OCI-LY1 (cell line): ENCODE measurements at regions not wholly inside any gene's neighbourhood (a gene's known extent, or its start where the extent isn't known, plus 50 kb on each side); places are given as distances from the start of the nearest gene placed in this dataset.

ENCODE experiments used
- H2AFZ ChIP-seq: fragments of 200-600 bp; sonication (generic), shearing (Covaris generic); 2 replicates; pipeline ENCODE4 v1.6.0; 2014; ENCODE audit warnings: antibody characterized with exemption, mild to moderate bottlenecking, low read length
- H3F3A ChIP-seq: fragments of 200-600 bp; sonication (generic), shearing (Covaris generic); 2 replicates; pipeline ENCODE4 v1.6.0; 2014; ENCODE audit warnings: mild to moderate bottlenecking, antibody characterized with exemption, low read length, moderate library complexity; ENCODE audit not compliant: insufficient read depth
- H3K27ac ChIP-seq: fragments of 200-600 bp; sonication (generic); 2 replicates; pipeline ENCODE4 v1.5.1; 2014; ENCODE audit warnings: low read length, mixed run types, mild to moderate bottlenecking, low read depth; ENCODE audit not compliant: poor library complexity, severe bottlenecking
- H3K27me3 ChIP-seq: fragments of 200-600 bp; sonication (generic); 2 replicates; pipeline ENCODE4 v1.6.0; 2014; ENCODE audit warnings: antibody characterized with exemption, mild to moderate bottlenecking, low read length, moderate library complexity; ENCODE audit not compliant: insufficient read depth
- H3K36me3 ChIP-seq: fragments of 200-600 bp; sonication (generic); 2 replicates; pipeline ENCODE4 v1.6.1; 2014; ENCODE audit warnings: mild to moderate bottlenecking, antibody characterized with exemption, low read length, moderate library complexity, mixed read lengths; ENCODE audit not compliant: insufficient read depth
- H3K4me1 ChIP-seq: fragments of 200-600 bp; sonication (generic); 2 replicates; pipeline ENCODE4 v1.5.1; 2014; ENCODE audit warnings: mild to moderate bottlenecking, low read length, moderate library complexity; ENCODE audit not compliant: insufficient read depth, severe bottlenecking
- H3K4me2 ChIP-seq: fragments of 200-600 bp; sonication (generic), shearing (Covaris generic); 2 replicates; pipeline ENCODE4 v1.6.1; 2014; ENCODE audit warnings: low read length
- H3K4me3 ChIP-seq: fragments of 200-600 bp; sonication (generic); 2 replicates; pipeline ENCODE4 v1.5.1; 2014; ENCODE audit warnings: low read length, low read depth, mild to moderate bottlenecking, mixed read lengths; ENCODE audit not compliant: poor library complexity, severe bottlenecking
- H3K79me2 ChIP-seq: fragments of 200-600 bp; shearing (Covaris generic); 2 replicates; pipeline ENCODE4 v1.6.1; 2016; ENCODE audit warnings: mixed run types, low read length, mixed read lengths; ENCODE audit not compliant: insufficient read depth
- H3K9ac ChIP-seq: fragments of 200-600 bp; sonication (generic), shearing (Covaris generic); 2 replicates; pipeline ENCODE4 v1.6.1; 2014; ENCODE audit warnings: mild to moderate bottlenecking, low read length, mixed read lengths
- H3K9me2 ChIP-seq: fragments of 200-600 bp; sonication (generic), shearing (Covaris generic); 2 replicates; pipeline ENCODE4 v1.6.1; 2014; ENCODE audit warnings: low read depth, mild to moderate bottlenecking, low read length, mixed read lengths
- H3K9me3 ChIP-seq: fragments of 200-600 bp; shearing (Covaris generic); 2 replicates; pipeline ENCODE4 v1.6.1; 2014; ENCODE audit warnings: low read length, mixed read lengths
- H4K20me1 ChIP-seq: fragments of 200-600 bp; sonication (generic), shearing (Covaris generic); 2 replicates; pipeline ENCODE4 v1.6.0; 2016; ENCODE audit warnings: mild to moderate bottlenecking, low read length; ENCODE audit not compliant: insufficient read depth
- EZH2 ChIP-seq: fragments of 200-600 bp; sonication (generic), shearing (Covaris generic); IDR thresholded peaks from 2 replicates; pipeline ENCODE4 v1.8.0; 2017; ENCODE audit warnings: borderline replicate concordance, mixed run types, mild to moderate bottlenecking, antibody characterized with exemption, low read length, moderate library complexity, mixed read lengths
- TF ChIP-seq, protein P1 (sequence below): fragments of 200-600 bp; sonication (generic), shearing (Covaris generic); IDR thresholded peaks from 2 replicates; pipeline ENCODE4 v1.5.1; 2017; ENCODE audit warnings: mild to moderate bottlenecking, antibody characterized with exemption, low read length, moderate library complexity, mixed read lengths

DNA sequence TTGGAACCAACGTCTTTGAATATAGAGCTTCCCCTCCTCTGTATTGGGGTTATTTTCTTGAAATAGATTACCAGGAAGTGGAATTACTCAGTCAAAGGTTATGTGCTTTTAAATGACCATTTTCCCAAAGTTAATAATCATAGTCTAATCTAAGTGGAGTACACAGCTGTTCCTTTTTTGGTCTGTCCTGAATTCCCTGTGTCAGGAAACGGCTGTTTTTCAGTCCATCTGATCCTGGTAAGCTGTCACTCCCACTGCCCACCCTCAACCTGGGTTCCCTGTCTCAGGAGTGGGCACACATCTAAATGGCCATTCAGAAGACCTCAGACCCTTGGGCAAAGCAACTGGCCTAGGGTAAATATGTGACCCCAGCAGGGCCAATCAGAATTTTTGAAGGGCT, 57.6 kb upstream of the KSR1 start:
- H3K27me3 ChIP-seq: no peaks in the 10 kb centered on the region; the same call in 1 of the 2 replicates
- H2AFZ ChIP-seq: no peak overlapping the region
- H3F3A ChIP-seq: no peaks in the 10 kb centered on the region
- H3K9ac ChIP-seq: no peak overlapping the region
- H3K9me2 ChIP-seq: no peaks in the 10 kb centered on the region
- no peaks in the 10 kb centered on the region for H3K36me3 ChIP-seq
- H3K9me3 ChIP-seq: no peaks in the 10 kb centered on the region
- H3K27ac ChIP-seq: no peak overlapping the region
- H3K4me2 ChIP-seq: no peak overlapping the region
- TF ChIP-seq EZH2: no peak
- TF ChIP-seq, protein P1, sequence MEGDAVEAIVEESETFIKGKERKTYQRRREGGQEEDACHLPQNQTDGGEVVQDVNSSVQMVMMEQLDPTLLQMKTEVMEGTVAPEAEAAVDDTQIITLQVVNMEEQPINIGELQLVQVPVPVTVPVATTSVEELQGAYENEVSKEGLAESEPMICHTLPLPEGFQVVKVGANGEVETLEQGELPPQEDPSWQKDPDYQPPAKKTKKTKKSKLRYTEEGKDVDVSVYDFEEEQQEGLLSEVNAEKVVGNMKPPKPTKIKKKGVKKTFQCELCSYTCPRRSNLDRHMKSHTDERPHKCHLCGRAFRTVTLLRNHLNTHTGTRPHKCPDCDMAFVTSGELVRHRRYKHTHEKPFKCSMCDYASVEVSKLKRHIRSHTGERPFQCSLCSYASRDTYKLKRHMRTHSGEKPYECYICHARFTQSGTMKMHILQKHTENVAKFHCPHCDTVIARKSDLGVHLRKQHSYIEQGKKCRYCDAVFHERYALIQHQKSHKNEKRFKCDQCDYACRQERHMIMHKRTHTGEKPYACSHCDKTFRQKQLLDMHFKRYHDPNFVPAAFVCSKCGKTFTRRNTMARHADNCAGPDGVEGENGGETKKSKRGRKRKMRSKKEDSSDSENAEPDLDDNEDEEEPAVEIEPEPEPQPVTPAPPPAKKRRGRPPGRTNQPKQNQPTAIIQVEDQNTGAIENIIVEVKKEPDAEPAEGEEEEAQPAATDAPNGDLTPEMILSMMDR: no peak
- H3K4me3 ChIP-seq: no peak overlapping the region
- H3K4me1 ChIP-seq: no peaks in the 10 kb centered on the region
- no peaks in the 10 kb centered on the region for H4K20me1 ChIP-seq
- H3K79me2 ChIP-seq: no peaks in the 10 kb centered on the region

DNA sequence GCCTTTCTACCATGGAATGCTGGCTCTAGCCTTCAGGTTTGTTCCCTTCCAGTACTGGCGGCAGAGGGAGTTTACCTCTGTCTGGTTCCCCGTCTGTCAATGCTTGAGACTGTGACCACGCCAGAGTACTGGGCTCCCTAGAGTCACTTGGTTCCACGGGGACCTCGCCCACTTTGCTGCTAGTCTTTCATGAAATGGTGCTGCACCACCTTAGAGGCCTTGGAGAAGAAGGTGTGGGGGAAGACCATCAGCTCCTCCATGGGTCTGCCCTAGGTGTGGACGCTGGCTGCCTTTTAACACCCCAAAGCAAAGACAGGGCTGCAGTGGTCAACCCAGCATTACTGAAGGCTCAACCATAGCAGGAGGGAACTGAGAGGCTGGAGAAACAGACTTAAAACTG, 55.3 kb upstream of the KSR1 start:
- H3K79me2 ChIP-seq: no peaks in the 10 kb centered on the region
- no peak overlapping the region for H2AFZ ChIP-seq
- no peaks in the 10 kb centered on the region for H3F3A ChIP-seq
- H4K20me1 ChIP-seq: no peaks in the 10 kb centered on the region
- H3K4me2 ChIP-seq: no peak overlapping the region
- TF ChIP-seq EZH2: no peak
- TF ChIP-seq, protein P1: no peak
- H3K36me3 ChIP-seq: no peaks in the 10 kb centered on the region
- no peak overlapping the region for H3K9ac ChIP-seq
- H3K9me2 ChIP-seq: no peaks in the 10 kb centered on the region
- no peaks in the 10 kb centered on the region for H3K4me1 ChIP-seq
- H3K9me3 ChIP-seq: no peaks in the 10 kb centered on the region
- H3K27me3 ChIP-seq: no peaks in the 10 kb centered on the region; the same call in 1 of the 2 replicates
- no peak overlapping the region for H3K4me3 ChIP-seq
- no peak overlapping the region for H3K27ac ChIP-seq

DNA sequence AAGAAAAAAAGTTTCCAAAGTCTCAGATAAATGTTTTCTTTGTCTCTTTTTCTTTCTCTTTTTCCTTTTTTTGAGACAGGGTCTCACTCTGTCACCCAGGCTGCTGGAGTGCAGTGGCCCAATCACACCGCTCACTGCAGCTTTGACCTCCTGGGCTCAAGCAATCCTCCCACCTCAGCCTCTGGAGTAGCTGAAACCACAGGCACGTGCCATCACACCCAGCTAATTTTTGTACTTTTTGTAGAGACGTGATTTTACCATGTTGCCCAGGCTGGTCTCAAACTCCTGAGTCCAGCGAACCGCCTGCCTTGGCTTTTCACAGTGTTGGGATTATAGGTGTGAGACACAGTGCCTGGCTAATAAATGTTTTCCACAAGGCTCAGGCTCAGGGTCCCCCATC, 53.3 kb upstream of the KSR1 start:
- Histone ChIP-seq H3K4me1 (no peaks in the 10 kb centered on the region), H3K79me2 (no peaks in the 10 kb centered on the region), H3K9me2 (no peaks in the 10 kb centered on the region), H3K4me2 (no peak overlapping the region), H3K36me3 (no peaks in the 10 kb centered on the region), H3K27ac (no peak overlapping the region), H3K9me3 (no peaks in the 10 kb centered on the region), H3K9ac (no peak overlapping the region), H3K4me3 (no peak overlapping the region), H4K20me1 (no peaks in the 10 kb centered on the region), H3K27me3 (no peaks in the 10 kb centered on the region; the same call in 1 of the 2 replicates), H2AFZ (no peak overlapping the region), H3F3A (no peaks in the 10 kb centered on the region)
- TF ChIP-seq, protein P1: no peak
- TF ChIP-seq EZH2: no peak
